HG02938 (cell line): ENCODE measurements at regions not wholly inside any gene's neighbourhood (a gene's known extent, or its start where the extent isn't known, plus 50 kb on each side); places are given as distances from the start of the nearest gene placed in this dataset.

ENCODE experiments used
- ATAC-seq: cut with Tn5 transposase; IDR thresholded peaks from one replicate; pipeline ENCODE4 v1.9.1; 2021; ENCODE audit warnings: mild to moderate bottlenecking, moderate library complexity; ENCODE audit not compliant: unreplicated experiment

DNA sequence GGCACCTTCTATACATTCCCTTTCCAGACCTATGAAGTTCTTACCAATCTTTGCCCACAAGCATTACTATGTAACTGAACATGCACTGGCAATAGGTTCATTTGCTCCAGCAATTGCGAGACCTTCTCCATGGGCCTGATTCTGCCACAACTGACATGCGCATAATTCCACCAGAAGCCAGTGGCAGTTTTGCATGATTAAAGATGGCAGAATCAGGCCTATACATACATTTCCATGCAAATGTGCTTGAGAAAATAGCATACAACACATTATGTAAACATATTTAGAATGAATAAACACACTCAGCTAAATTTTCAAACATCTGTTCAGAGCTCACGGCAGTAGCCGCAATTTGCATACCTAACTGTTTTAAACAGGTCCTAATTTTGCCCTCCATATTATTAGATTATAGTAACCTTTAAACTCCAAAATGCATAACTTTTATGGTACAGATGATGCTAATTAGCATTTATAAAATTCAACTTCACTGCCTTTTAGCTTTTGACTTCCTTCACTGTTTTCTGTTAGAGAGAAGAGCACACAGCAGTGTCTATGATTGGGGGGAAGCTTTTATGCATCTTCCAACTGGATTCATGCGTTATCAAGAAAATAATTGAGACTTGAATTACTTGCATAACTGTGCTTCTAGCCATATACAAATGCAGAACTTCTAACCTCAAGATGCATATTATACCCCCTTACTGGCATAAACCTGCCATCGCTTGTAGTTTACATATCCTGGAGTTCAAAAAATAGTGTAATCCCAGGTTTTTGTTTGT, 155.3 kb upstream of the CDH19 start:
- no peak for ATAC-seq

DNA sequence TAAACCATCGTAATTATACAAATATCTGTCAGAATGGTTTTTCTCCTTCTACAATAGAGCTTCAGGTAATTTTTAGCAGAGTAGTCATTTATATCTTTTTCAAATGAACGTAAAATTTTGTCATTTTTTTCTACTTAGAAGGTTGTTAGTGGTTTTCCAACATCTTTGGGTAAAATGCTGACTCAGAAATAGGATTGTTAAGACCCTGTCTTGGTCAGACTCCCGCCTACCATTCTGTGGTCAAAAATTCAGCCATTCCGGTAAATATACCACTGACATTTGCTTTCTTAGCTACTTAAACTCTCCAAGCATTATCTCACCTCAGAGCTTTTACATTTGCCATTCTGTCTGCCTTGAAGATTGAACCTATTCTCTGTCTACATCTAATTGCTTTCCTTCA, 154.1 kb upstream of the CDH19 start:
- no peak for ATAC-seq

DNA sequence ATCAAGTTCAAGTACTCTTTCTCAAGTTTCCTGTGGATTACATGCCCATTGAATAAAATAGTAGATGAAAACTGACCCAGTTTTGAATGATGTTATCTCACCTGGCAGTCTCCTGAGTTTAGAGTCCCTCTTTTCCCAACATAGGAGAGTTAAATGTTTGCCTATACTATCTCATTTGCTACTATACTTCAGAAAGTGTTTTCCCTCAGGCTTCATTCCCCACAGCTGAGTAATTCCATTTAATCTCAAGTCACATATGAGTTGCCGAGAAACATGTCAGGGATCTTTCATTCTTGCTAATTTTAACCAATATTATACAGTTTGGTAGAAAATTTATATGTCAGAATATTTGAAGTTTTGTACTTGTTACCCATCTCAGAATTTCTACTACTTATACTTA, 150.4 kb upstream of the CDH19 start:
- no peak for ATAC-seq

DNA sequence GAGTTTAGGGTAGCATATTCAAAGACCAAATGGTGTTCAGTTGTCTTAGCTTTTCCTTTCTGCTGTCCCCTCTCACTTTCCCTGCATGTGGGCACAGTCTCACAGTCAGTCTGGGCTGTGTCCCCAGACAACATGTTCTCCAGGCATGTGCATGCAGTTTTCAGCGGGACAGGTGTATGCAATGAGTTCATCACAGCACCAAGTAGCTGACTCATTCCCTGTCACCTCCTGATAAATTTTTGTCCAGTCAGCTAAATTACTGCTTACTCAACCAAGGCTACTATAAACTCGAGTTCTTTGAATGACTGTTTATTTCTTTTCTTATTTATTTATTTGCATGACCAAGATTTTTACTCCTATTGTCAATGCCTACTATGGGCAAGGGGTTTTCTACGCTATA, 148.8 kb upstream of the CDH19 start:
- no peak for ATAC-seq

DNA sequence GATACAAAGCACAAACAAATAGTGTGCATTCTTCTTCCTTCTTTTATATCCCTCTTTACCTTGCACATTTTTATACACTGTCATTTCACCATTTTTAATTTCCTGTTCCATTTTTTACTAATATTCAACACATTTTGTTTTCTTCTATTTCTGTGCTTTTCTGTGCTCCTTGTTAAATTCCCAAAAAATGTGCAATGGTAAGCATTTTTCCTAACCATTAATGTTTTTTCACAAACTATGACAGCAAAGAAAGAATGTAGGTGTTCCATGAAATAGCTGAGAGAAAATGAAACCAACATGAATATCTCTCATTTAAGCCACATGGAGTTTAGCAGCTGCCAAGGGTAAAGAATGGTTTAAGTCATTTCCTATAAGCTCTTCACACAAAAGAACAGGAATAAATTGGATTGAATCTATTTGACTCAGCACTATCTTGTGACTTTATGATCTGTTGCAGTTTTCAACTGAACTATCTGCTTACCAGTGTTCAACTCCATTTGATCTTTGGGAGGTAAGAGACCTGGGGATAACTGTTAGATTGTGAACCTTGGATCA, 145.7 kb upstream of the CDH19 start:
- no peak for ATAC-seq

DNA sequence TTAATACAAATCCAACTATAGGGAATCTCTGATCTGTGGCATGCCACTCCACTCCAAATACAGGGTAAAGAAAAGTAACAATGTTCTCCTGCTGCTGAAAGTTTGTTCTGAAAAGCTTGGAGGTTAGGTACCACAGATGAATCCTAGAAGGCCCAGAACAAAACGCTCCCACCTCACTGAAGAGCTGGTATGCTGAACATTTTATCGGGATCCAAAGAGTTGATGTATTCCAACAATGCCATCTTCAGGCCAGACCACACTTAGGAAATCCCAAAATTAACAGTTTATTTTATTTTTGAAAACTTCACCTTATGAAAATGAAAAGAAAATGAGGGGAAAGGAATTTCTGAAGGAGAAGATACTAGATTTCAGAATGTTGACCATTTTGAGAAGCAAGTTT, 145.1 kb upstream of the CDH19 start:
- ATAC-seq, result no peak

DNA sequence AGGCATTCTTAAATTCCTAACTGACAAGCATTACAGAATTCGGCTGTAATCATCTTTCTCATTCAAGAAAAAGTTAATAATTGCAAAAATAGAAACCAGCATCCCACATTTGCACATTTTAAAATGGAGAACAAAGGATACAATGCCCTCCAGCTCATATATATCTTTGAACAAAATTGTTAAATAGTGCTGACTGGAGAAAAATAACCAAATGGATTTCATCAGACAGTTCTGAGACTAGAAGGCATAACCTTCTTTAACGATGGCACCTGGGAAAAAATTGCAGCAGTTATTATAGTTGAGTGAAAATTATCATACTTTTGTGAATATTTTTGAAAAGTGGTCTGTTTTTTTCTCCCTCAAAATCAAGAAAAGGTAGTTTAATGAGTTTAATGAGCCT, 138.9 kb upstream of the CDH19 start:
- ATAC-seq, result no peak

DNA sequence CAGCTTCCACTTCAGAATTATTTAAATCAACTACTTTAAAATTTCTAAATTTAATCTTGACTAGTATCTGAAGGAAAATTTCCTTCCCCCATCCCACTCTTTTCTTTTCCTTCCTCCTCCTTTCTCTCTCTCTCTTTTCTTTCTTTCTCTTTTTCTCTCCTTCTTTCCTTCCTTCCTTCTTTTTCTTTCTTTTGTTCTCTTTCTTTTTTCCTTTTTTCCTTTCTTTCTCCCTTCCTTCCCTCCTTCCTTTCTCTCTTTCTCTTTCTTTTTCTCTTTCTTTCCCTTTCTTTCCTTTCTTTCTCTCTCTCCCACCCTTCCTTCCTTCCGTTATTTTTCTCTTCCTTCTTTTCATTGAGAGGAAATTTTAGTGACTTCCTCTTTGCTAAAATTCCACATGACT, 132.0 kb upstream of the CDH19 start:
- ATAC-seq, result no peak

DNA sequence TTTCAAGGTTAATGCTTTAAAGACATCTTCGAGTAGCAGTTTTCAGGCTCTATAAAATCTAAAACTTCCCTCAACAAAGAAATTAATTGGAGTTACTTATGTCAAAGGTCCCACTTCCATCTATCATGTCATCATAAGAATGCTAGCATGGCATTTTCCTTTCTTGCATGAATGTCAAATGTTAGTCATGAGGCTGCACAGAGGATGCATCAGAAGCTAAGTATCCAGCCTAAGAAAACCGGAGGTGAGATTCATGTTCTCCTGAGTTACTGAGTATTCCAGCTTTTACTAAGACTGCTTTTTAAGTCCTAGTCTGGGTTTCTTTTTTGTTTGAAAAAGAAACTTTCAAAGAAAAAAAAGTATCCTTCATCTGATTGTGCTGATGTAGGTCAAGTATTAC, 130.6 kb upstream of the CDH19 start:
- ATAC-seq, result no peak

DNA sequence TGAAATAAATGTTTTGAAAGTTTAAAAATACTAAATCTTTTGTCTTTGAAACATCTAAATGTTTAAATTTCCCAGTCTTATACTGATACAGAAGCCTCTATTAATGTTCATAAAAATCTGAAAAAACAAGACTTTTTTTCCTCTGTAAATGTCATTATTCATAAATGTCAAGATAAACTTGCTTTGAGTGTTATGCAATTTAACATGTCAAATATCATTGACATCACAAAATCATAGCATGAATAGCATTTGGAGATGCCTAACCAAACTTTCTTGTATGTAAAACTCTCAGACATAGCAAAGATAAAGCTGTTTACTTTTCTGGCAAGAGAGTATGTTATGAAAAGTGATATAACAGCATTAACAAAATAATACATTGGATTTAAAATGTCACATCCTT, 128.0 kb upstream of the CDH19 start:
- no peak for ATAC-seq

DNA sequence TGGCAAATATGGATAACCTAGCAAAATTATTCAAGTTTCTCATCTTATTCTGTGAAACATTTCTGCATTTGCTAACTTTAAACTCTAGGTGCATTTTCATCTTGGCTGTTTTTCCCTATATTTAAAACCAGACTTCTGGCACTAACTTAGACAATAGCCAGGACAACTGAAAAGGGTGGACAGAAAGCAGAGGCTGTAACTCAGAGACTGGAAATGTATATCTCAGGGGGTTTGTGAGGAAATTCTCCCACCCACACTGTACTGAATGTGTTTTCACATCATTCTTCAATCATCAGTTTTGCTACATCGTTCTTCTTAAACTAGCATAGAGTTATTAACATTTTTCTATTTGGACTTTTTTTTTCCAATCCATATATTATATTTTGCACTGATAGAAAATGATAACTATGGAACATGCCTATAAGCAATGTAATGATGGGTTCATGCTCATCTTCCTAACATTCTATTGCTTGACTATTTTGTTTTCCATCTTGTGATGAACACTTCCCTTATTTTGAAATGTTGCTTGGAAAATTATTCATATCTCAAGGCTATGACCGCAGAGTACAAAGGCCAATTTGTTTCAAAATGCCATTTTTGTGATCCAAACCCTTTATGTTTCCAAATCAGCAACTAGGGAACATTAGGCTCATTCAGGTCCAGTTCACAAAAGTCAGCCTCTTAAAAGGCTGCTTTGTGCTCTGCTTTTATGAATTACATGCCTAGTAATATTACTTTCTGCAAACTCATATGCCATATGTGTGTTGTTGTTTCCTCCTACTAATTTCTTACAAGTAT, 125.8 kb upstream of the CDH19 start:
- no peak for ATAC-seq

DNA sequence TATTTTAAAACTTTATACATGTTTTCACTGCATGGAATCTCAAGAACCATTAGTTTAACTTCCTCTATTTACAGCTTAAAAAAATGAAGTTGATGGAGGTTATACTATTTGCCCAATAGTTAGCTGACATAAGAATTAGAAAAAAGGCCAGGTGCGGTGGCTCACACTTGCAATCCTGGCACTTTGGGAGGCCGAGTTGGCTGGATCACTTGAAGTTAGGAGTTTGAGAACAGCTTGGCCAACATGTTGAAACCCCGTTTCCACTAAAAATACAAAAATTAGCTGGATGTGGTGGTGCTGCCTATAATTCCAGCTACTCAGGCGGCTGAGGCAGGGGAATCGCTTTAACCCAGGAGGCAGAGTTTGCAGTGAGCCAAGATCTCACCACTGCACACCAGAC, 125.1 kb upstream of the CDH19 start:
- no peak for ATAC-seq

DNA sequence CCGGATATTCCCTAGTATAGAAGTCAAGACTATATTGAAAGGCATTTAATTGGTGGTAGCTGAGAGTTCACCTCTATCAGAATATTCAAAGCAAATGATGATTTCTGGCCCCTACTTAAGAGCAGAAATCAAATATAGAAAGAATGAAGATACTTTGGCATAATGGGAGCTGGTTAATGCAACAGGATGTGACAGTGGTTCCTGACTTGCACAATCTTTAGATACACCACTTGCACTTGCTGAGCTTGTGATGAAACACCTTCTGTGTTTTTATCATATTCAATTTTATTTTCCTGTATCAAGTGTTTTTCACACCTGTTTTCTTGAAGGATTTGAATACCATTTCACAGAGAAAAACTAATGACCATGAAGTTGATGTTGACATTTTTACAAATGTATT, 124.1 kb upstream of the CDH19 start:
- ATAC-seq, result no peak

DNA sequence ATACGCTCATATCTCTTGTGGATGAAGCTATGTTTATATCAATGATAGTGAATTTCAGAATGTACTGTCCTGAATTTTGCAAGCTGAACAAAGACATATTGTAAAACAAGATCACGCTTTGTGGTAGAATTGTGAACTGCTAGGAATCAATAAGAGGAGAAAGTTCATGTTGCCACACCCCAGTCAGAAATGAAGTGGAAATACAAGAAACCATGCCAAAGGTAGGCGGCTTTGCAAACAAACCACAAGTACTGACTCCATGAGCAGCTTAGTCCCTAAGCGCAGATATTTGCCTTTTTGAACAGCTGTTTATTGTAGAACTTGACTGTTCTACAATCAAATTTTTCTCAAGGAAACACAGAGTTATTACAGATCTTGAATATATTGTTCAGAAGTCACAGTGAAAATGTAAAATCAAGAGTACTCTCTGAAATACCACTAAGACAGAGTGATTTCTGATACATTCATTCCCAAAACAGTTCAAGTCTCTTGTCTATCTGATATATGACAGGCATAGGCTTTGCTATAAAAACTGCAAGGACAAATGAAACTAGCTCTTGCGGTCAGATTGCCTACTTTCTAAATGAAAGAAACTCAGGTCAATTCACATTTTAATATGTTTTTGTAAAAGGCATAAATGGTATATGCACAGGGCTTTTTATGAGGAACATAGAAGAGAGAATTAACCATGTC, 120.9 kb upstream of the CDH19 start:
- no peak for ATAC-seq

DNA sequence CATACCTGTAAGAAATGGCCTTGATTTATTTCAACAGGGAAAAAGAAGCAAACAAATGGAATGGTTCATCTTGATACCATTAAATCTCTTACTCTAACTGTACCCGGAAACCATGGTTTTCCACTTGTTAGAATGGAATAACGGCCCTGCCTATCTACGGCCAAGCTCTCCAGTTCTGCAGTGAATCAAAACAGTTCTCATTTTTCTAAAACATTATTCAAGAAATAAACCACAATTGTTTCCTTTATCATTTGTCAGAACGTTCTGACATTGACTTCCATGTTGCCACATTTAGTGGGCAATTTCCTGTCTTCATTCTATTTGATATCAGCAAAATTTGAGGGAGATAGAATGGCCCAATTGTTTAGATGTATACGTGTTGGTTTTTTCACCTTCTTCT, 118.8 kb upstream of the CDH19 start:
- no peak for ATAC-seq

DNA sequence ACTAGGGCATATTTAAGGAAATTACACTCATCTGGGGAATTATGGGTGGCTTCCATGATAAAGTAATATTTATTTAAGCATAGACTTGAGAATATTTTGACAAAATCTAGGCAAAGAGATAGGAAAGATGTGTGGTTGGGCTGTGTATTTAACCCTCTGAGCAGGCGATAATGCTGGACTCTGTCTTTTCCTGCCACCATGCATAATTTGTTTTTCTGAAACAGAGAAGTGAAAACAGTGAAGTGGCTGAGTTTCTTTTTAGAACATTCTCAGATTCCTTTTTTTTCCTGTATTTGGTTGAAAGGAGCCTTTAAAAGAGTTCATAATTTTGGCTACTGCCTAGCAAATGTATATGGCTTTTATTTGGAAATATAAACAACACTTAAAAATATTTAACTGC, 104.8 kb upstream of the CDH19 start:
- no peak for ATAC-seq

DNA sequence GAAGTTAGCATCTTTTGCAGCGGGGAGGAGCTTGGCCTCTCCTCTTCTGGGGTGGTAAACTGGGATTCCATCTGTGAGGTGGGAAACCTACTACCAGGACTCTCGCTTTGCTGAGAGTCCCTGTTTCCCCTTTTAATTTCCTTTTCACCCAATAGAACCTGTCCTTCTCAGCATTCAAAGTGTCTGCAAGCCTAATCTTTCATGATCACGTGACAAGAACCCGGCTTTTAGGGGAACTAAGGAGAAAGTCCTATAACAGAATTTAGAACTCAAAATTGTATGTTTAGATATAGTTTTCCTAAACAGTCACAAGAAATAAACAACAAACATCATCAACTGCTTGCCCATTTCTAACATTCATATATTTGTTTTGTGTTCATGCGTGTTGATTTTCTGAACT, 103.6 kb upstream of the CDH19 start:
- no peak for ATAC-seq

DNA sequence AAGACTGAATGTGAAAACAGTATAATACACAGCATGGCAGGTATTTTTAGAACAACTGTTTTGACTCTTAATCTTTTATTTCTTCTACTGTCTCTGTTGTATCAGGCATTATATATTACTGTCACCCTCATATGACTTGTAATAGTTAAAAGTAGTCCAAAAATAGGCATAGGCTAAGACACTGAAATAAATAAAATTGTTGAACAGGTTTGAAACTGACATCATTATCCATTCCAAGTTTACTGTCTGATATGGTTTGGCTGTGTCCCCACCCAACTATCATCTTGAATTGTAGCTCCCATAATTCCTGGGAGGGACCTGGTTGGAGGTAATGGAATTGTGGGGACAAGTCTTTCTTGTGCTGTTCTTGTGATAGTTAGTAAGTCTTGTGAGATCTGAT, 91.4 kb upstream of the CDH19 start:
- ATAC-seq, result no peak

DNA sequence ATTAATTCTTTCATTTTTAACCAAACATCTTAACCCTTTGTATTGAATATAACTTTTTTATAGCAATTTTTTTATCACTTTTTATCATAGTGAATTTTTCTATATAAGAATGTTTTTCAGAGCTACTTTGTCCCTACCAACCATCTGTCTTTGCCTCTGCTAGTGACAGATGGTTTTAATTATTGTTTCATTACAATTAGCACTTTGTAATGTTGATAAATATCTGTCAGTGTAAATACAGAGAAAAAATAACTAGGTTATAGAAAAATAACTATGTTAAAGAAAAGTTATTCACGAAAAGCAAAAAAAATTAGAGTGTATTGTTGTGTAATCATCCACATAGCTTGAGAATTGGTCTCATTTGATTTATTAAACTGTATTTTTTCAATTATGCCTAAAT, 91.0 kb upstream of the CDH19 start:
- no peak for ATAC-seq

DNA sequence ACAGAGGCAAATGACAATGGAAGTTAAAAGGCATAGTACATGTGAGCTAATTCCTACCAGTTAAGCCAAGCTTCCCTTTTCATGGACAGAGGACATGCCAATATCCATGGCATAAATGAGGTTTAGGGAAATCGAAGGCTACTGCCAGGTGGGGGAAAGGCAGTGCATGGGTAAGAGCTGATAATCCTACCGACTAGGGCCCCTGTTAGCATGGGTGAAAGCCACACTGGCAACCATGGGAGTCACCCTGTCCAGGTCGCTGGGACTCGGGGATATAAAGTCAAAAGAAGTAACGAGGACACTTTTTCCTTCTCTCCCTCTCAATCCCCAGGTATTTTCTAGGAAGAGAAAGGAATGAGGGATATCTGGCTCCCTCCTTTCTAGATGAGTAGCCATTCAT, 83.7 kb upstream of the CDH19 start:
- ATAC-seq, result no peak

DNA sequence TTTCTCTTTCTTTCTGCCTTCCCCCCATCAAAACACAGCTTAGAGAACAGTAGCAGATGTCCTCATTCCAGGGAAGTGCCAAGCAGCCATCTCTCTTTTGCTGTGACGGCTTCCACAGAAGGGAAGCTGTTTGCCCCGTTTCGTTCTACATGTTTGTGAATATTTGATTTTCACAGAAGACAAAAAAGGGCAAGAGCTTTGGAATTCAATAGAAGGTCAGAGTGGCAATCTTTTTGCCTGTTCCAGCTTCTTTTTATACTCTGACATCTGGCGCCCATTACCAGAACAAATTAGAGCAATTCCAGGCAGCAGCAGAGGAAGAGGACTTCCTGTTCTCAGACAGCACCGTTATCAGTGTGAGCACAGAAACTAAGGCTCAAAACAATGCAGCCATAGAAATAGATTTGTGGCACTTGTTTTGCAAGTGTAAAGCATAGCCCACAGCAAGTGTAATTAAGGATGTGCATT, 79.0 kb upstream of the CDH19 start:
- no peak for ATAC-seq

DNA sequence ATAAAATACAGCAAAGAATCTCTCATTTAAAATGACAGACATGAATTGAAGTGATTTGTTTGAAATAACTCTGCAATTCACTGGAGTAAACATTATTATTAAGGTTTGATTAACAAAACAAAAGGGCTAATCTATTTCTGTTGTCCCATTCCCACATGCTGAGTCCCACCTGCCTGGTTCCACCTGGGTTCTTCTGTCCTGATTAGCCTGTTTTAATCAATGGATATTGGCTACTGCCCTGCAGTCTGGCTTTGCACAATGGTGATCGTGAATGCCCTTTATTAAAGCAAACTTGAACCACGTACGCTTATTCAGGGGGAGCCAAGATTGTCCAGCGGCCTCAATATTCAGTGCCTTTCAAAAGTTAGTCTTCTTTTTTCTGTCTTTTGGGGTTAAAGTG, 72.8 kb upstream of the CDH19 start:
- no peak for ATAC-seq
